ENCODE measurements at regions not wholly inside any gene's neighbourhood (a gene's known extent, or its start where the extent isn't known, plus 50 kb on each side); places are given as distances from the start of the nearest gene placed in this dataset.

- no peaks in the 10 kb centered on the region for H3K27me3 Mint-ChIP-seq (ENCODE audit: low read depth)
- H3K36me3 Mint-ChIP-seq (ENCODE audit: low read depth), result no peaks in the 10 kb centered on the region
- no peak overlapping the region for H3K4me3 Mint-ChIP-seq
- H3K4me1 Mint-ChIP-seq, result no peaks in the 10 kb centered on the region
- TF ChIP-seq CTCF (conservative IDR thresholded peaks at IDR 0.05), result no peak
- no peak overlapping the region for H3K27ac Mint-ChIP-seq (ENCODE audit: unreplicated experiment)
- no peak for DNase-seq (ENCODE audit: low read depth, low spot score)
- H3K9me3 Mint-ChIP-seq, result no peaks in the 10 kb centered on the region
These were observed 1006.6 kb upstream of the LRRN3 start for GRCh38 chr7:110084181-110084807.

- no peaks in the 10 kb centered on the region for H3K27me3 Mint-ChIP-seq (ENCODE audit: low read depth)
- no peak overlapping the region for H3K4me3 Mint-ChIP-seq
- H3K36me3 Mint-ChIP-seq (ENCODE audit: low read depth), result no peaks in the 10 kb centered on the region
- peaks cover 3% of the 10 kb centered on the region for H3K9me3 Mint-ChIP-seq
- H3K4me1 Mint-ChIP-seq, result no peaks in the 10 kb centered on the region
- peak; percentile 54 for TF ChIP-seq CTCF (conservative IDR thresholded peaks at IDR 0.05)
- H3K27ac Mint-ChIP-seq (ENCODE audit: unreplicated experiment), result no peak overlapping the region
- DNase-seq (ENCODE audit: low read depth, low spot score), result no peak
These were observed 1000.7 kb upstream of the LRRN3 start for GRCh38 chr7:110090110-110090820.

GRCh38 chr7:110095372-110096052 lies 995.4 kb upstream of the LRRN3 start:
- no peak for DNase-seq (ENCODE audit: low read depth, low spot score)
- no peaks in the 10 kb centered on the region for H3K27me3 Mint-ChIP-seq (ENCODE audit: low read depth)
- H3K9me3 Mint-ChIP-seq, result peaks cover 10% of the 10 kb centered on the region
- H3K27ac Mint-ChIP-seq (ENCODE audit: unreplicated experiment), result no peak overlapping the region
- H3K36me3 Mint-ChIP-seq (ENCODE audit: low read depth), result no peaks in the 10 kb centered on the region
- no peaks in the 10 kb centered on the region for H3K4me1 Mint-ChIP-seq
- TF ChIP-seq CTCF (conservative IDR thresholded peaks at IDR 0.05), result no peak
- no peak overlapping the region for H3K4me3 Mint-ChIP-seq

GRCh38 chr7:110104243-110104642 lies 986.7 kb upstream of the LRRN3 start:
- no peaks in the 10 kb centered on the region for H3K36me3 Mint-ChIP-seq (ENCODE audit: low read depth)
- DNase-seq (ENCODE audit: low read depth, low spot score), result no peak
- no peaks in the 10 kb centered on the region for H3K27me3 Mint-ChIP-seq (ENCODE audit: low read depth)
- H3K27ac Mint-ChIP-seq (ENCODE audit: unreplicated experiment), result no peak overlapping the region
- TF ChIP-seq CTCF (conservative IDR thresholded peaks at IDR 0.05), result no peak
- no peak overlapping the region for H3K4me3 Mint-ChIP-seq
- H3K9me3 Mint-ChIP-seq, result peaks cover 6% of the 10 kb centered on the region
- H3K4me1 Mint-ChIP-seq, result peaks cover 6% of the 10 kb centered on the region

- Mint-ChIP-seq H3K27ac (ENCODE audit: unreplicated experiment) (no peak overlapping the region), H3K36me3 (ENCODE audit: low read depth) (no peaks in the 10 kb centered on the region), H3K9me3 (peaks cover 6% of the 10 kb centered on the region), H3K4me3 (no peak overlapping the region), H3K4me1 (peaks cover 6% of the 10 kb centered on the region), H3K27me3 (ENCODE audit: low read depth) (no peaks in the 10 kb centered on the region)
- TF ChIP-seq CTCF (conservative IDR thresholded peaks at IDR 0.05), result no peak
- DNase-seq (ENCODE audit: low read depth, low spot score), result no peak
These were observed 985.6 kb upstream of the LRRN3 start for GRCh38 chr7:110105307-110105706.

Data from neural crest cell (in vitro differentiated cells).